GM03348 (cell line): ENCODE measurements at regions not wholly inside any gene's neighbourhood (a gene's known extent, or its start where the extent isn't known, plus 50 kb on each side); places are given as distances from the start of the nearest gene placed in this dataset.

Source experiments
- DNase-seq: peaks from one replicate; pipeline ENCODE4 v3.0.0; 2012; ENCODE audit warnings: low spot score

DNA sequence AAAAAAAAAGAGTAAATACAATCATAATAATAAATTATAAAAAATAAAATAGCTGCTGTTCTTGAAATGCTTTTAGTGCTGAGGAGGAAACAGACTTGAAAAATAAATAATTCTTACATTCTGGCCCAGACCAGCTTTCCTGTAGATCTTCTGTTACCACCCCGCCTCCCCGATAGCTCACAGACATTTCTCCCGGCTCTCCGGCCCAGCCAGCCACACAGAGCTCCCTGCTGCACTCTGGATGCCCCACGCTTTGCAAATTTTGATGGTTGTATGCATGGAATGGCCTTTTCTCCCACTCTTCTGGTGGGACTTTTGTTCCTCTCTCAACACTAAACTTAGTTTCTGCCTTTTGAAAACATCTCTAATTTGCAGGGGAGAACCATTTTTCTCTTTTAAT is 249.3 kb downstream of the ATP23 start:
- DNase-seq, result no peak

DNA sequence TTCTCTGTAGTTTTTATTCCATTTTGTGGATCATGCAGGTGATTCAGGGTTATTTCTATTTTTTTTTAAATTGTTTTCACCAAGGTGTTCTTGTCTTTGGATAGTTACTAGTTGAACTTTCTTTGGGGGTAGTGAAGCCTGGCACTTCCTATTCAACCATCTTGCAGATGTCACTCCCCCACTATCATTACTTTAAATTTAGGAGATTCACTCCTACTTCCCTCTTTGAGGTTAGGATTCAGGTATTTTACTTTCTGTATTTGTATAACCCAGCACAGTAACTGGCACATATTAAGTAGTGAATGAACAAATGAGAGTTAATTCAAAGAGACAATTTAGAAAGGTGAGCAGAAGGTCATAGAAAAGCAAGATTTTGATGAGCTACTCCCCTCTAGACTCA is 255.6 kb downstream of the ATP23 start:
- DNase-seq, result no peak

DNA sequence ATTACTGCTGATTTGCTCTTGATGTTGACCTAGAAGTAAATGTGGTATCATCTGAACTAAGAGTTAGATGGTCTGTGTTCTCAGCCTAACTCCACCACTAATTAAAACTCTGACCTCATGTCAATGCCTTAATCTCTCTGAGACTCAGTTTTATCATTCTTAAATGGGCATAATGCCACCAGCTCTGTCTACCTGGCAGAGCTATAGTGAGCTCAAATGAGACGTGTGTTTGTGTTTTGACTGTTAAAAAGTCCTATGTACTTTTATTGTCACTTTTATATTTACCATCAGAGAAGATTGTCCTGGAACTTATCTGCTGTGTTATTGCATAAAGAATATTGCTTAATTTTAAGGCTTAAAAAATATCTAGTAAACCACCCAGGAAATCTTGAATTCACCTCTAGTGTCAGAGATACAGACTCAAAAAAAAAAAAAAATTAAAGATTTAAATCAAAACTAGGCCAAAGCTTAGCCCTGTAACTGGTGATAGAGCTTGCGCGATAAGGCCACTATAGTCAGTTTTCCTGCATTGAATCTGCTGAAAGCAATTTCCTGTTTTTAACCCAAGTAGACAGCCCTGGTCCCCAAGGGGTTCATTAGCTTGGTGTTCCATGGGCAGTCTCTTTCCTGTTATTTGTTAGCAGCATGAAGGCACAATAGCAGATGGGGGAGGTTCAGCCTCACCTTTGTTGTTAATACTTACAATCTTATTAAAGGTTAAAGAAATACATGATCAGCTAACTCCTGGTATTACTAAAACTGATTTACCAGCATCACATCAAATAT is 261.8 kb downstream of the ATP23 start:
- DNase-seq, result no peak

DNA sequence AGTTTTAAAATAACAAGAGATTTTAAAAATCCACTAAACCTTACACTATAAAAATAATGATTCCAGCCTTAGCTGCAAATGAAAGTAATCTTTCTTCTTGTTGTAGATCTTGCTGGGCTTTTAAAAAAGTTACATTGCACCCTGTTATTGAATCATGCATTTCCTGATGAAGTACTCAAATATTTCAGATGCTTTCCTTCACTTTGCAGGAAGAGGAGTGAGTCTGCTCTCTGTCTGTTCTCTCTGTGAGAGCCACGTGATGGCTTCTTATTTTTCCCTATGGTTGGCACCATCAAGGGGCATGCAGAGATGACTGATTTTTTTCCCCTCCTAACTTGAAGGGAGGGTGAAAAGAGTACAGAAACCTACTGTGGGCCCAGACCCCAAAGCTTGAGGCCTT is 262.7 kb downstream of the ATP23 start:
- DNase-seq, result peak; percentile 5

DNA sequence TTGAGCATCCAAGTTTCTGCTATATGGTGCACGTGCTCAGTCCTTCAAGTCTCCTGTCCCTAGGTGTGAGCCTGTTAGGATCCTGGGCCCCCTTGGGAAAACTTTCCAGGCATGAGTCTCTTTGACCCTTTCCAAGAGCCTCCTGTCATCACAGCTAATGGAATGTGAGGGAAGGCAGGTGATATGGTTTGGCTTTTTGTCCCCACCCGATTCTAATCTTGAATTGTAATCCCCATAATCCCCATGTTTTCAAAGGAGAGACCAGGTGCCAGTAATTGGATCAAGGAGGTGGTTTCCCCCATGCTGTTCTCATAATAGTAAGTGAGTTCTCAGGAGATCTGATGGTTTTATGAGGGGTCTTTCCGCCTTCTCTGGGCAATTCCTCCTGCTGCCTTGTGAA is 265.5 kb downstream of the ATP23 start:
- DNase-seq, result no peak

DNA sequence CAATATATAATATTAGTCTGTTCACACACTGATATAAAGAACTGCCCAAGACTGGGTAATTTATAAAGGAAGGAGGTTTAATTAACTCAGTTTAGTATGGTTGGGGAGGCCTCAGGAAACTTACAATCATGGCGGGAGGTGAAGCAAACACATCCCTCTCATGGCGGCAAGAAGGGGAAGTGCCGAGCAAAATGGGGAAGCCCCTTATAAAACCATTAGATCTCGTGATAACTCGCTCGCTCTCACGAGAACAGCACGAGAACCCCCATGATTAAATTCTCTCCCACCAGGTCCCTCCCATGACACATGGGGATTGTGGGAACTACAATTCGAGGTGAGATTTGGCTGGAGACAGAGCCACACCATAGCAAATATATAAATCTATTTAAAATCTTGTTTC is 269.8 kb downstream of the ATP23 start:
- DNase-seq, result no peak

DNA sequence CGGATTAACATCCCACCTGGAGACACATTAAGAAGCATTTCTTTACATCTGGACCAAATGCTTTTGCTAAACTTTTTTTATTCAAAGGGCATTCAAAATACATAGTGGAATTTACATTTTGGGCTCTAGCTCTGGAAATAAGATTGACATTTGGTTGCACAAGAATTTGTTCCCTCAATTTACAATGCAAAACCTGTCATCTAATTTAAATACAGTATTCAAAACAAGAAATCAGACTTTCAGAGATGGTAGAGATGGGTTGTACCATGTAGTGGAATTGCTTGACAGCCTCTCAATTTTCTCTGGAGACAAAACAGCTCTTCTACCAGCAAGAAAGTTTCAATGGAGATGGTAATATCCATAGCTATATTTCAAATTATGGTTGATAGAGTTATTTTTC is 275.8 kb downstream of the ATP23 start:
- no peak for DNase-seq

DNA sequence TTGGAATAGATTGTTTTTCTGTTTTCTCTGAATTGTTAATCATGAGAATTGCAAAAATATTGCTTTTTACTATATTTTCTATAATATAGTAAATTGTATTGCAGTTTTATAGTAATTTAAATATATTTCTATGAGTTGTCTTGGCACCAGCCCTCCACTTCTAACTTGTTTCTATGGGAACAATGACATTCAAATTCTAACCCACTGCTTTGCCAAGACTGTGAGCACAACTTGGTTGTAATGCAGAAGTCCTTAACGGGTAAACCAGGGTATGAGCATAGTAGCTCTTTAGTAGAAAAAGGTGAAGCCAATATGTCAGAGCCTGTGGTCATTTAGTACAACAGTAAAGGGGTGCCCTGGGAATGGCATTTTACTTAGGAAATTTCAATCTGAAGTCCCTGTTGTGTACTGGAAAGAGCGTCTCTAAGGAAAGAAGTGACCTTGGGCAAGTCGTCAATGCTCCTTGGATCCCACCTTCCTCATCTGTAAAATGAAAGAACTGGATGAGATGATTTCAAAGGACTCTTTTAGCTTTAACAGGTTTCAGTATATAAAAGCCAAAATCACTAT is 283.3 kb downstream of the ATP23 start:
- DNase-seq, result no peak

DNA sequence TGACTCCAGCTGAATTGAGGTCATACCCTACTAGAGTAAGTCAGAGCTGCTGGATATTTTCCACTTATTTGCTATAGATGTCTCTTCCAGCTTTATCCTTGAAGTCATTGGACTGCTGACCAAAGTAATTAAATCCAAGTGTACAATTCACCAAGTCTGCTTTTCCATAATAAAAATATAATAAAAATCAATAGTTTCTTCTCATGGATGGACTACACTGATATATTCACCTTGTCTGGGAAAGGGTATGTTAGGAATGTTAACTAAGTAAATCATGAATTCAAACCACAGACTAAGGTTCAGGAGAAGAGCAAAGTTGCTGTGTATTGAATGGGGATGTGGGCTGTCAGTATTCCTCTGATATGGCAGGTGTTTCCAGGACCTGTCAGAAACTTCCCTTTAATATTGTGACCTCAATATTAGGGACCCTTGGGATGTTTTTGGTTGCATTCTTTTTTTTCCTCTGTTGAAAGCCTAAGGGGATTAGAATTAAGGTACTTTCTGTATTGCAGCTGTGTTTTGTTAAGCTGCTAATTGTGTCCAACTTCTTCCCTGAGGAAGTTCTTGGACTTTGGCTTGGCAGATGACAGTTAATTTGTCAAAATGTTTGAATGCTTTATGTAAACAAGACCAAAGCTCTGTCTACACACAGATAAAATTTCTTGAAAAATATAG is 284.0 kb downstream of the ATP23 start:
- no peak for DNase-seq

DNA sequence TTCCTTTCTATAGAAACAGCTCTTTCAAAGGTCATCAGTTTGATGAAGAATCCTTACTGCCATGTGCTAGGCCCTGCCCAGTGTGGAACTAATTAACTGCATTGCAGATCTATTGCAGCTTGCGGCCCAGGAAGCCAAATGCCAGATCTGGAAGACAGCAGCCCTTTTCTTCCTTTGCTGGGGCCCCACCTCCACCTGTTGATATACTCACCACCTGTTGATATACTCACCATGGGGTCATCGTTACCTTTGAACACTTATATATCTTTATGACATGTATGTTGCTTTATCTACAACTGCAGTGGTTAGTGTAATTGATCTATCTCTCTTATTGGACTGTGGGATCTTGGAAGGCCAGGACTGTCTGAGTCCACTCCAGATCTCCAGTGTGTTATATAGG is 292.5 kb downstream of the ATP23 start:
- DNase-seq, result no peak

DNA sequence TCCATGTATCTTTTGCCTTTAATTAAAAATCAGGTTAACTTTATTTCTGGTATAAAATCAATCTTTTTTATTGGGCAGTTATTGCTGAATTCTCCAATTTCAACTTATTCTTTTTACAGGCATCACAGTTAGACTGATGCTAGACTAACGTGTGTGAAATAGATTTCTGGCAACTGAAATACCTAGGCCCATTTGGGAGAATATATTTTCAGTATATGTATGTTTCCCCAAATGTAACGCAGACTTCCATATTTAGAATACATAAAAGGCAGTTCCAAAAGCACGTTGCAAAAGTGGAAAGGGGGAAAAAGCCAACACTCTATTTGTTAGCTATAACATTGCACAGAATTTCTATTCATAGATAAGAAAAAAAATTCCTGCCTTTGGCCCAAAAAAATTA is 297.0 kb downstream of the ATP23 start:
- DNase-seq, result no peak

DNA sequence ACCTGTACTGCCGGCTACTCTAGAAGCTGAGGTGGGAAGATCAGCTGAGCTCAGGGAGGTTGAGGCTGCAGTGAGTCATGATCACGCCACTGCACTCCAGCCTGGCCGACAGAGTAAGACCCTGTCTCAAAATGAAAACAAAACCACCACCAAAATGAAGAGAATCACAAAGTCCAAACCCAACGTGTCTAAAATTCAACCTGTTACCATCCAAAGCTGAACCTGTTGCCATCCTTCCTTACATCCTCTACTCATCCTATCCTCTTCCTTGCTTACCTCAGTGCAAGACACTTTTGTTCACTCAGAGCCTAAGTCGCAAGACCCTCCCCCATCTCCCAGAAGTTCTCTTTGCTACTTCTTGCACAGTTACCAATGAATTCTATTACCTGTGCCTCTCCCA is 299.7 kb downstream of the ATP23 start:
- DNase-seq, result no peak

DNA sequence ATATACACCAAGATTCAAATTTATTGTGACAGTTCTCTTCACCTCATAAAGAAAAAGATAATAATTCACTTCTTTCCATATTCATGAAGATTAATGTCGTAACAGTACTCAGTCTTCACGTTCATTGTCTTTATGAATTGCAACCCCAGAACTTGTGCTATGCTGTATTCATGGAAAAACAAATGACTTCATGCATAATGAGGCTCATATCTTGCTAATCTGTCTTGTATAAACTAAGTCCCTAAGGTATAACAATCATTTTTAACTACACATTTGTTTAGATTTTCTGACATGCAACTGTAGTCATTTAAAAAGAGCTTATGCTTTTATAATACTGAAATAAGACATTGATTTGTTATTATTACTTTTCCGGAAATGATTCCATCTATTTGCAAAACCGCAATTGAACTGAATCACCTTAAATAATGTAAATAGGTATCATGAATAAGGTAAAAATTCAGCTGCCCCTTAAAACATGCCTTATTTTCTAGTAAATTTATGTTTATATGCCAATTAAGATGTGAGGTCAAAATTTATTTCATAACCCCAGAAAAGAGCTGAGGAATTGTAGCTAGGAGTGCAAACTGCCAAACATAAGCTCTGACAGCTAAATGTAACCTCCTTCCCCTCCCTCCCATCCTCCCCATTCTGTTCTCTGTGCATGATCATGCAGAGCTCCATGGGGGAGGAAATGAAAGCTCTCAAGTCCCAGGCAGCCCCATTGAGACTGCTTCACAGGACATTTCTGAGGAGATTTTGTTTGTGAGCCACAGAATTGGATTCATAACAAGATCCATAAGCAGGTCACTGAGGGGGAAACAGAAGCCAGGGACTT is 301.6 kb downstream of the ATP23 start:
- DNase-seq, result no peak

DNA sequence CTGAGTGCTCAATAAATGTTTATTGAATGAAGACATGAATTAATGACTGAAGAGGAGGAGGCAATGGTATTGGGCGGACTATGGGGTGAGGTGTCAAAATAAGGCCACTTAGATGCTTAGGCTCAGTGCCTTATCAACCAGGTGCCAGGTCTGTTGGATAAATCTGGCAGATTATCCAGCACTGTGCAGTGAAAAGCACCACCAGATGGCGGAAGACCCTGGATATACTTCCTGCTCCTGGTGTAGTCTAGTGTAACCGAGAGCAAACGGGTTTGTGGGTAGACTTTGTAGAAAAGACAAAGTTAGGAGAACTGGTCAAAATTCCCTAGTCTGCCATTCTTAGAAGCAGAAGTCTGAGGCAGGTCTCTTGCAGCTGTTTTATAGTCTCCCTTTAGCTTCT is 306.3 kb downstream of the ATP23 start:
- no peak for DNase-seq

DNA sequence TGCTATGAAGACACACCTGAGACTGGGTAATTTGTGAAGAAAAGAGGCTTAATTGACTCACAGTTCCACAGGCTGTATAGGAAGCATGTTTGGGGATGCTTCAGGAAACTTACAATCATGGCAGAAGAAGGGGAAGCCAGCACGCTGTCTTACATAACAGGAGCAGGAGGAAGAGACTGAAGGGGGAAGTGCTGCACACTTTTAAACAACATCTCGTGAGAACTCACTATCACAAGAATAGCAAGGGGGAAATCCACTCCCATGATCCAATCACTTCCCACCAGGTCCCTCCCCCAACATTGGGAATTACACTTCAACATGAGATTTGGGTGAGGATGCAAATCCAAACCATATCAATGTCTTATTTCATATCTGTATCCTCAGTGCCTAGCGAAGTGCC is 307.2 kb downstream of the ATP23 start:
- no peak for DNase-seq

DNA sequence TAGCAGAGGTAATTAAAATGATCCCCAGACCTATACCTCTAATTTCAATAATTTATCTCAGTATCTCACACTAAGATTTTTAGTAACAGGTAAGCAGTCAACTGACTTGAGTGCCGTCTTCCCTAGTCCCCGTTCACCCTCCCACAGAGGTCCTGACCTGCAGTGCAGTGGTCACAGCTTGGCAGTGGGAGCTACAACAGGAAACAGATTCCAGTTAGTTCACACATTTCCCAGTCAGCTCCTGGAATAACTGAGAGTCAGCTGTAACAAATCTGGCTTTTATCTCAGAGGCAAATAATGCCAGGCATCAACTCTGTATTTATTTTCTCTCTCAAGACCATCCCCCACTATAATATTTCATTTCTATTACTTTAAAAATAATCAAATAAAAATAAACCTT is 308.2 kb downstream of the ATP23 start:
- no peak for DNase-seq

DNA sequence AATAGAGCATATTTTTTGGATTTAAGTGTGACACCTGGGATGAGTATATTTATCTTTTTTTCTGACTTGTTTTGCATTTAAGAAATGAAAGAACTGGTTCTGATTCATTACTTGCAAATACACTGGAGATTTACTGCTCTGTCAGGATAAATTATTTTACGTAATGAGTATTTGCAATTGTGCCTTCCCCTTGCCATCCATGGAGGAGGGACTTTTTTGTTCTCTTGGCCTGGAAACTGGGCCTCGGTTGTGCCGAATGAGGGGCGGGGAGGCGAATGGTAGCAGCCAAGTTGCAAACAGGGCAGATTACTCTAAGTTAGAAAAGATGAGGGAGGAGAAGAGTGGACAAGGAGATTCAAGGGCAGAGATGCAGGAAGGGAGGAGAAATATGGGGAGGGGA is 308.7 kb downstream of the ATP23 start:
- DNase-seq, result no peak

DNA sequence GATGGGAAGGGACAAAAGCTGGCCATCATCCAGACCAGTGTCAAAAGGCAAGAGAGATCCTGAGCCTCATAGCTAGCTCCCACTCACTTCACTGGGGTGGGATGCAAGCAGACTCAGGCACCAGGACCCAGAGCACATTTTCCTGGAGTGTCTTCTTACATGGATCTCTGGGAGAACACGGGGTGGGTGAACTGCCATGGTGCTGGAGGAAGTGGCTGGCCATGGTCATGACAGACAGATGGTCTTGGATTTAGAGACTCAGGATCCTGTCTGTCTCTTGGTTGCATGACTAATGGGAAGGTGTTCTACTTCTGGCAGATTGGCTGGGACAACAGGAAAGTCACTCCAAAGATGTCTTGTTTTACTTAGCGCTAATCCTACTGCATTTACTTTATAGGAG is 311.5 kb downstream of the ATP23 start:
- no peak for DNase-seq

DNA sequence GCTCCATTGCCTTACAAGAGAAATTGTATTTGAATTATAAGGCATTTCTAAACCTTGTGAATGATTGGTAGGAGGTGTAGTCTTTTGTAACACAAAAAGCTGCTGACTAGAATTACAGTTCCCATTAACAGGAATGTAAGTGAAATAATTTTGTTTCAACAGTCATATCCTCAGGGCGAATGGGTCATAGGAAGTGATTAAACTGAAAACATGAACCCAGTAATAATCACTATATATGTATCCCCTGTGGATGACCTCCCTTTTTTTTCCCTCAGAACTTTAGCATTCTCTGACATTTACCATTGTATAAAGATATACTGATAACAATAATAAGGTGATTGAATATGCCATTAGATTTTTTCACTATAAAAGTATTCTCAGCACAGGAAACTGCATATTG is 312.3 kb downstream of the ATP23 start:
- DNase-seq, result no peak

DNA sequence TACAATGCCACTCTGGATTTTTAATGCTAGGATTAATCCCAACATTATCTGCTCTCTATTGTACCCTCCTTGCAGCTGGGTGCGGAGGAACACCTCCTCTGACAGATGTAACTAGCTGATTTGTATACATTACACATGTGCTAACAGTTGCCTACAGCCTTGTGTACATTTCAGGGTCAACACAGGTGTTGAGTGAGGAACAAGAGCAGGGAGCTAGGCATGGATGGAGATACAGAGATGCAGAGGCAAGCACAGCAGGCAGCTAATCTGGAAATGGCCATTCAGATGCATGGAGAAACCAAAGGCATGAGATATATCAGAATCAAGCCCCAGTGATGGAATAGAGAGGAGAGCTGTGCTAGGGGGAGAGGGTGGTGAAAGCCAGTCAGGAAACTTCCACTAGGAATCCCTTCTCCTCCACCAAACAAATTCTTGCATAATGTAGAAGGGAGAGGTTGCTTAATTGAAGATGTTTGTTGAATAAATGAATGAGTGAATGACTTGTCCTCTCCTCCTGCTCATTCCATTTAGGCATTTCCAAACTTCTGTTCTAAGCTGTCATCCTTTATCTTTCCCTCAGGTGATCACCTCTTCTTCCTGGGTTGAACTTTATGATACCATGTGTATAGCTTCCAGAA is 313.2 kb downstream of the ATP23 start:
- no peak for DNase-seq

DNA sequence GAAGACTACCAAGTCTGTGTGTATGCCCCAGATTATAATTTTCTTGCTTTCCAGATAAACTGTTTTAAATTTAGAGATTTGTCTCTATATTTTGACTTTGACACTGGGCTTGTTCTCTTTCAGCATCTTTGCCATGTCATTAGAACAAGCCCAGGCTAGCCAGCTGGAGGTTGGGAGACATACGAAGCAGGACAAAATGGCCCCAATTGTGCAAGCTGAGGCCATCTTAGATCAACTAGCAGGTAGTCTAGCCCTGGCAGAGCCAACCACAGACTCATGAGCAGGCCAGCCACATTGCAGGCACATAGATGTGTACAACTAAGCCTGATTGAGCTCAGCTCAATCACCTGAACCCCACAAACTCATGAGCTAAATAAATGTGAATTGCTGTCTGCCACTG is 321.4 kb downstream of the ATP23 start:
- DNase-seq, result no peak

DNA sequence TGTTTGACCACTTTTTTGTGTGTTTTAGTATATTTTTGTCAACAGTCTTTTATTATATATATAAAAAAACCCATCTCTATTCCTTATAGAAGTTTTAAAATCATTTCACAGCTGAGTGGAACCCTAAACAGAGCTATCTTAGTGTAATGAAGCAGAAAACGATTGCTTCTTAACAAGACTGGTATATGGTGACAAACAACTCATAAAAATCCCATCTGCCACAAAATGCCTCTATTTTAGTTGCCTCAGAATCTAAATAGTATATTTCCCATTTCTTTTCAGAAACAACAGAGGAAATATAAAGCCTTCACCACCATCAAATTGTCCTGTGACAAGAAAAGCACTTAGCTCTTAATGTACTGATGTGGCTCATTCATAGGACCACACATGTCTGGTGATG is 322.4 kb downstream of the ATP23 start:
- no peak for DNase-seq
